K562 (cell line): ENCODE measurements at regions not wholly inside any gene's neighbourhood (a gene's known extent, or its start where the extent isn't known, plus 50 kb on each side); places are given as distances from the start of the nearest gene placed in this dataset.

Experiments
- ATAC-seq: fragments of 200-7000 bp; cut with Tn5 transposase; 3 replicates; pipeline ENCODE4 v1.9.1; 2020; ENCODE audit warnings: moderate library complexity
- BruUV-seq: library from RNA; stranded (reverse); fragments of 400-500 nt; replicated peaks from 2 replicates; lab custom pipeline; 2021; lab: Mats Ljungman, UMichigan
- CTCF ChIA-PET: fragments of 300-600 bp; formaldehyde crosslinking; extraction: SDS; loops from one replicate; lab custom pipeline; 2021; ENCODE audit warnings: low intra/inter-chr PET ratio; lab: Yijun Ruan, JAX
- POLR2A ChIA-PET: fragments of 300-600, 350-650 bp; sonication (Branson Sonifier 250); formaldehyde crosslinking; extraction: SDS; loops from one replicate; lab custom pipeline; 2021; ENCODE audit warnings: antibody characterized with exemption, inconsistent platforms; lab: Yijun Ruan, JAX
- DNase-seq, 4 experiments: peaks; one replicate each; pipeline versions ENCODE4 v3.0.0 to v3.0.0-alpha.2; 2011 to 2018; ENCODE audit warnings: low spot score in 3 of 4, mixed read lengths in 3 of 4; ENCODE audit errors: extremely low read depth in 1 of 4
- FAIRE-seq: peaks from 2 replicates; lab custom pipeline; 2011; peaks lifted over from hg19 to GRCh38; lab: Jason Lieb, UNC
- H2AFZ ChIP-seq: 2 replicates; pipeline ENCODE4 v1.6.0; 2011; ENCODE audit warnings: low read depth, low read length, control low read depth, inconsistent platforms
- H3K27ac ChIP-seq: fragments of 200-600 bp; 3 replicates; pipeline ENCODE4 v1.8.0; 2011; ENCODE audit warnings: low read depth, mild to moderate bottlenecking, control low read depth, inconsistent platforms, low read length, moderate library complexity, mixed read lengths; ENCODE audit errors: extremely low read depth
- H3K27me3 ChIP-seq, 2 experiments: fragments of 300-600 bp in 1 of 2; 2 replicates in 1 of 2; 3 replicates in 1 of 2; pipeline versions ENCODE4 v1.6.0 to v1.8.0; 2011; ENCODE audit warnings: inconsistent platforms in 2 of 2, low read length in 2 of 2, mild to moderate bottlenecking in 1 of 2, mixed read lengths in 1 of 2, moderate library complexity in 1 of 2; ENCODE audit not compliant: control insufficient read depth in 2 of 2, insufficient read depth in 2 of 2
- H3K36me3 ChIP-seq: fragments of 300-600 bp; 3 replicates; pipeline ENCODE4 v1.8.0; 2011; ENCODE audit warnings: mild to moderate bottlenecking, low read length, inconsistent platforms; ENCODE audit not compliant: control insufficient read depth, insufficient read depth
- H3K4me1 ChIP-seq, 2 experiments: fragments of 200-600 bp in 1 of 2; replicated peaks in 1 of 2; 2 replicates in 1 of 2; 3 replicates in 1 of 2; pipeline versions ENCODE4 v1.5.1 to v1.8.0; 2011; ENCODE audit warnings: inconsistent platforms in 2 of 2, low read length in 2 of 2, mild to moderate bottlenecking in 1 of 2, mixed read lengths in 1 of 2, moderate library complexity in 1 of 2; ENCODE audit not compliant: control insufficient read depth in 2 of 2, insufficient read depth in 2 of 2
- H3K4me2 ChIP-seq: 2 replicates; pipeline ENCODE4 v1.6.1; 2011; ENCODE audit warnings: low read length, control low read depth, inconsistent platforms, mixed read lengths; ENCODE audit not compliant: insufficient read depth
- H3K4me3 ChIP-seq: fragments of 200-600 bp; sonication (generic), shearing (Covaris generic); 2 replicates; pipeline ENCODE4 v1.5.1; 2016; ENCODE audit warnings: control low read depth, inconsistent platforms
- H3K79me2 ChIP-seq: fragments of 200-600 bp; 3 replicates; pipeline ENCODE4 v1.8.0; 2011; ENCODE audit warnings: low read length, inconsistent platforms; ENCODE audit not compliant: control insufficient read depth, insufficient read depth
- H3K9ac ChIP-seq, 2 experiments: 2 replicates each; pipeline versions ENCODE4 v1.6.0 to v1.6.1; 2011; ENCODE audit warnings: low read depth in 2 of 2, low read length in 2 of 2, control low read depth in 1 of 2, inconsistent platforms in 1 of 2, mild to moderate bottlenecking in 1 of 2, mixed read lengths in 1 of 2; ENCODE audit not compliant: insufficient read depth in 1 of 2
- H3K9me1 ChIP-seq: one replicate; pipeline ENCODE4 v1.6.0; 2011; ENCODE audit warnings: inconsistent platforms, mild to moderate bottlenecking, low read length, moderate library complexity; ENCODE audit not compliant: control insufficient read depth, insufficient read depth
- H3K9me3 ChIP-seq: replicated peaks from 2 replicates; pipeline ENCODE4 v1.5.1; 2011; ENCODE audit warnings: low read depth, low read length, inconsistent platforms; ENCODE audit not compliant: control insufficient read depth, insufficient read depth
- H4K20me1 ChIP-seq: replicated peaks from 2 replicates; pipeline ENCODE4 v1.6.1; 2011; ENCODE audit warnings: low read length, inconsistent platforms, mixed read lengths; ENCODE audit not compliant: control insufficient read depth, insufficient read depth
- ARID2 ChIP-seq: fragments of 450-650 bp; IDR thresholded peaks from 2 replicates; pipeline ENCODE4 v1.6.1; 2017; ENCODE audit warnings: antibody characterized with exemption, mild to moderate bottlenecking
- BCL6 ChIP-seq: fragments of 250-450 bp; sonication (Bioruptor Pico); IDR thresholded peaks from 2 replicates; pipeline ENCODE4 v1.4.0; 2020
- CHCHD3 ChIP-seq: fragments of 250-450 bp; sonication (Bioruptor Pico); IDR thresholded peaks from 2 replicates; pipeline ENCODE4 v2.1.2; 2022; ENCODE audit warnings: mild to moderate bottlenecking
- ELF1 ChIP-seq: fragments of 200-800 bp; sonication (Bioruptor generic); IDR thresholded peaks from 2 replicates; pipeline ENCODE4 v1.6.1; 2016; ENCODE audit warnings: missing genetic modification characterization, missing compliant biosample characterization
- ETV1 ChIP-seq: fragments of 450-650 bp; conservative IDR thresholded peaks from 2 replicates; pipeline ENCODE4 v1.6.1; 2016; ENCODE audit warnings: missing genetic modification characterization, control low read depth, low read depth, missing compliant biosample characterization
- KDM2B ChIP-seq: fragments of 250-450 bp; sonication (Bioruptor Pico); IDR thresholded peaks from 2 replicates; pipeline ENCODE4 v1.8.0; 2021; ENCODE audit warnings: mild to moderate bottlenecking, moderate library complexity
- L3MBTL2 ChIP-seq: fragments of 450-650 bp; IDR thresholded peaks from 2 replicates; pipeline ENCODE4 v1.6.1; 2016; ENCODE audit warnings: mild to moderate bottlenecking, moderate library complexity
- PHF21A ChIP-seq: fragments of 450-650 bp; IDR thresholded peaks from 2 replicates; pipeline ENCODE4 v1.6.1; 2017; ENCODE audit warnings: low read depth, borderline replicate concordance
- PML ChIP-seq: IDR thresholded peaks from 2 replicates; pipeline ENCODE4 v1.6.1; 2012; ENCODE audit warnings: low read length, inconsistent platforms
- RBM17 ChIP-seq: fragments of 200-400 bp; formaldehyde crosslinking; IDR thresholded peaks from 2 replicates; pipeline ENCODE4 v1.6.1; 2017; ENCODE audit warnings: low read depth, mild to moderate bottlenecking, low read length, borderline replicate concordance
- STAT5A ChIP-seq: IDR thresholded peaks from 2 replicates; pipeline ENCODE4 v1.6.1; 2012; ENCODE audit warnings: low read length, inconsistent platforms, borderline replicate concordance
- SUPT5H ChIP-seq: fragments of 450-650 bp; IDR thresholded peaks from 2 replicates; pipeline ENCODE4 v1.6.1; 2016
- TCF7 ChIP-seq: sonication (generic); IDR thresholded peaks from 2 replicates; pipeline ENCODE4 v1.6.1; 2016; ENCODE audit warnings: antibody characterized with exemption, borderline replicate concordance
- TRIM28 ChIP-seq: fragments of 450-650 bp; IDR thresholded peaks from 2 replicates; pipeline ENCODE4 v1.6.1; 2017
- ZFP36 ChIP-seq: fragments of 150-350 bp; IDR thresholded peaks from 2 replicates; pipeline ENCODE4 v1.6.1; 2018; ENCODE audit warnings: low read length, low read depth; ENCODE audit not compliant: partially characterized antibody
- ZFPM2 ChIP-seq: fragments of 250-450 bp; sonication (Bioruptor Pico); IDR thresholded peaks from 2 replicates; pipeline ENCODE4 v1.5.1; 2022; ENCODE audit warnings: mild to moderate bottlenecking
- ZNF561 ChIP-seq: fragments of 450-650 bp; formaldehyde crosslinking; conservative IDR thresholded peaks from 2 replicates; pipeline ENCODE4 v1.4.0; 2020; ENCODE audit warnings: mild to moderate bottlenecking, moderate library complexity
- WGBS: fragments of 100-300 bp; shearing (Covaris generic); methylation state at CpG from one replicate; pipeline ENCODE4 v1.1.6; 2016; ENCODE audit warnings: low coverage, mixed read lengths; ENCODE audit not compliant: insufficient coverage; ENCODE audit errors: missing lambda C conversion rate; 5-methylcytosine and 5-hydroxymethylcytosine counted together
- in situ Hi-C: fragments of 300-500 bp; cut with MboI; formaldehyde crosslinking; loops from 4 replicates; pipeline ENCODE4 v1.15.0; 2018; ENCODE audit warnings: inconsistent platforms, mixed read lengths
- intact Hi-C: fragments of 100-400 bp; cut with micrococcal nuclease; formaldehyde crosslinking; loops from 2 replicates; pipeline ENCODE4 v1.14.2; 2022
- TF ChIP-seq, protein P1 (sequence below): fragments of 200-800 bp; sonication (Bioruptor generic); IDR thresholded peaks from 2 replicates; pipeline ENCODE4 v1.6.1; 2016; ENCODE audit warnings: missing genetic modification characterization, missing compliant biosample characterization
- TF ChIP-seq, protein P2 (sequence below): fragments of 450-650 bp; formaldehyde crosslinking; IDR thresholded peaks from 2 replicates; pipeline ENCODE4 v1.4.0; 2022; ENCODE audit warnings: missing genetic modification characterization

- DNase-seq, result no peak
- no TSS peak for BruUV-seq
- Histone ChIP-seq H3K36me3 (no peaks in the 10 kb centered on the region), H3K4me3 (no peak overlapping the region), H3K79me2 (no peaks in the 10 kb centered on the region), H3K4me2 (no peak overlapping the region), H3K9me3 (no peaks in the 10 kb centered on the region), H2AFZ (no peak overlapping the region), H4K20me1 (no peaks in the 10 kb centered on the region), H3K27ac (no peak overlapping the region), H3K9me1 (no peaks in the 10 kb centered on the region), H3K9ac (no peak overlapping the region), H3K4me1 (no peaks in the 10 kb centered on the region), H3K27me3 (no peaks in the 10 kb centered on the region)
- POLR2A ChIA-PET, result no interaction called here
- intact Hi-C loops (no loop called here), in situ Hi-C loops (no loop called here)
- TF ChIP-seq ETV1 (tag) (no peak), L3MBTL2 (no peak), ELF1 (tag) (no peak), ZFP36 (no peak), RBM17 (no peak), ZNF561 (CRISPR knock-in tag) (no peak), SUPT5H (no peak), PHF21A (no peak), PML (no peak), ARID2 (no peak), ZFPM2 (no peak), BCL6 (CRISPR knock-in tag) (no peak), KDM2B (CRISPR knock-in tag) (no peak), CHCHD3 (CRISPR knock-in tag) (no peak), TCF7 (no peak), STAT5A (no peak), TRIM28 (no peak)
- TF ChIP-seq, protein P1, sequence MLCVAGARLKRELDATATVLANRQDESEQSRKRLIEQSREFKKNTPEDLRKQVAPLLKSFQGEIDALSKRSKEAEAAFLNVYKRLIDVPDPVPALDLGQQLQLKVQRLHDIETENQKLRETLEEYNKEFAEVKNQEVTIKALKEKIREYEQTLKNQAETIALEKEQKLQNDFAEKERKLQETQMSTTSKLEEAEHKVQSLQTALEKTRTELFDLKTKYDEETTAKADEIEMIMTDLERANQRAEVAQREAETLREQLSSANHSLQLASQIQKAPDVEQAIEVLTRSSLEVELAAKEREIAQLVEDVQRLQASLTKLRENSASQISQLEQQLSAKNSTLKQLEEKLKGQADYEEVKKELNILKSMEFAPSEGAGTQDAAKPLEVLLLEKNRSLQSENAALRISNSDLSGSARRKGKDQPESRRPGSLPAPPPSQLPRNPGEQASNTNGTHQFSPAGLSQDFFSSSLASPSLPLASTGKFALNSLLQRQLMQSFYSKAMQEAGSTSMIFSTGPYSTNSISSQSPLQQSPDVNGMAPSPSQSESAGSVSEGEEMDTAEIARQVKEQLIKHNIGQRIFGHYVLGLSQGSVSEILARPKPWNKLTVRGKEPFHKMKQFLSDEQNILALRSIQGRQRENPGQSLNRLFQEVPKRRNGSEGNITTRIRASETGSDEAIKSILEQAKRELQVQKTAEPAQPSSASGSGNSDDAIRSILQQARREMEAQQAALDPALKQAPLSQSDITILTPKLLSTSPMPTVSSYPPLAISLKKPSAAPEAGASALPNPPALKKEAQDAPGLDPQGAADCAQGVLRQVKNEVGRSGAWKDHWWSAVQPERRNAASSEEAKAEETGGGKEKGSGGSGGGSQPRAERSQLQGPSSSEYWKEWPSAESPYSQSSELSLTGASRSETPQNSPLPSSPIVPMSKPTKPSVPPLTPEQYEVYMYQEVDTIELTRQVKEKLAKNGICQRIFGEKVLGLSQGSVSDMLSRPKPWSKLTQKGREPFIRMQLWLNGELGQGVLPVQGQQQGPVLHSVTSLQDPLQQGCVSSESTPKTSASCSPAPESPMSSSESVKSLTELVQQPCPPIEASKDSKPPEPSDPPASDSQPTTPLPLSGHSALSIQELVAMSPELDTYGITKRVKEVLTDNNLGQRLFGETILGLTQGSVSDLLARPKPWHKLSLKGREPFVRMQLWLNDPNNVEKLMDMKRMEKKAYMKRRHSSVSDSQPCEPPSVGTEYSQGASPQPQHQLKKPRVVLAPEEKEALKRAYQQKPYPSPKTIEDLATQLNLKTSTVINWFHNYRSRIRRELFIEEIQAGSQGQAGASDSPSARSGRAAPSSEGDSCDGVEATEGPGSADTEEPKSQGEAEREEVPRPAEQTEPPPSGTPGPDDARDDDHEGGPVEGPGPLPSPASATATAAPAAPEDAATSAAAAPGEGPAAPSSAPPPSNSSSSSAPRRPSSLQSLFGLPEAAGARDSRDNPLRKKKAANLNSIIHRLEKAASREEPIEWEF (CRISPR knock-in tag), result no peak
- TF ChIP-seq, protein P2, sequence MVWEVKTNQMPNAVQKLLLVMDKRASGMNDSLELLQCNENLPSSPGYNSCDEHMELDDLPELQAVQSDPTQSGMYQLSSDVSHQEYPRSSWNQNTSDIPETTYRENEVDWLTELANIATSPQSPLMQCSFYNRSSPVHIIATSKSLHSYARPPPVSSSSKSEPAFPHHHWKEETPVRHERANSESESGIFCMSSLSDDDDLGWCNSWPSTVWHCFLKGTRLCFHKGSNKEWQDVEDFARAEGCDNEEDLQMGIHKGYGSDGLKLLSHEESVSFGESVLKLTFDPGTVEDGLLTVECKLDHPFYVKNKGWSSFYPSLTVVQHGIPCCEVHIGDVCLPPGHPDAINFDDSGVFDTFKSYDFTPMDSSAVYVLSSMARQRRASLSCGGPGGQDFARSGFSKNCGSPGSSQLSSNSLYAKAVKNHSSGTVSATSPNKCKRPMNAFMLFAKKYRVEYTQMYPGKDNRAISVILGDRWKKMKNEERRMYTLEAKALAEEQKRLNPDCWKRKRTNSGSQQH (CRISPR knock-in tag), result no peak
- 0% methylated on average over 3 of the region's 3 CpGs for WGBS
- CTCF ChIA-PET, result interaction anchor here (0.7 kb wide), 1 partner anchor 827 kb away, joined by 3 read pairs; no protein-coding TSS in a partner anchor
- FAIRE-seq, result no peak
- ATAC-seq, result no peak
Observed at GRCh38 chr14:51515611-51516010, 136.1 kb upstream of the FRMD6 start.
